HepG2 (cell line): ENCODE measurements at regions not wholly inside any gene's neighbourhood (a gene's known extent, or its start where the extent isn't known, plus 50 kb on each side); places are given as distances from the start of the nearest gene placed in this dataset.

Source experiments
- ATF6 ChIP-seq: sonication (generic); formaldehyde crosslinking; conservative IDR thresholded peaks from 2 replicates; pipeline ENCODE4 v1.4.0; 2020; ENCODE audit warnings: missing genetic modification reagents
- IRF2 ChIP-seq: IDR thresholded peaks from 2 replicates; pipeline ENCODE4 v1.6.1; 2018; ENCODE audit warnings: missing genetic modification reagents, missing compliant biosample characterization
- KAT8 ChIP-seq: IDR thresholded peaks from 2 replicates; pipeline ENCODE4 v1.6.1; 2016; ENCODE audit warnings: missing genetic modification reagents, missing compliant biosample characterization
- KLF6 ChIP-seq: IDR thresholded peaks from 2 replicates; pipeline ENCODE4 v1.8.0; 2016; ENCODE audit warnings: missing biosample characterization, missing genetic modification reagents
- MYC ChIP-seq: sonication (generic); formaldehyde crosslinking; IDR thresholded peaks from 2 replicates; pipeline ENCODE4 v1.9.0; 2021; ENCODE audit warnings: missing genetic modification reagents, borderline replicate concordance
- POLR2A ChIP-seq, 2 experiments: IDR thresholded peaks; 2 replicates each; pipeline ENCODE4 v1.6.1; 2011; ENCODE audit warnings: low read depth in 2 of 2, low read length in 2 of 2, mild to moderate bottlenecking in 1 of 2, moderate library complexity in 1 of 2; ENCODE audit not compliant: insufficient read depth in 1 of 2
- REST ChIP-seq, 2 experiments: IDR thresholded peaks; 2 replicates each; pipeline ENCODE4 v1.6.1; 2011 to 2012; ENCODE audit warnings: low read length in 2 of 2, borderline replicate concordance in 1 of 2, low read depth in 1 of 2, mild to moderate bottlenecking in 1 of 2, moderate library complexity in 1 of 2
- SALL2 ChIP-seq: sonication (generic); formaldehyde crosslinking; IDR thresholded peaks from 2 replicates; pipeline ENCODE4 v1.8.1; 2023; ENCODE audit warnings: mild to moderate bottlenecking, missing genetic modification reagents, inconsistent platforms
- TMF1 ChIP-seq: sonication (generic); formaldehyde crosslinking; IDR thresholded peaks from 2 replicates; pipeline ENCODE4 v1.8.1; 2022; ENCODE audit warnings: low read depth, missing genetic modification reagents
- ZBTB21 ChIP-seq: sonication (generic); formaldehyde crosslinking; IDR thresholded peaks from 2 replicates; pipeline ENCODE4 v1.4.0; 2020; ENCODE audit warnings: missing genetic modification reagents
- ZNF121 ChIP-seq: sonication (generic); formaldehyde crosslinking; IDR thresholded peaks from 2 replicates; pipeline ENCODE4 v1.5.0; 2020; ENCODE audit warnings: mild to moderate bottlenecking, missing genetic modification reagents
- ZNF547 ChIP-seq: sonication (generic); formaldehyde crosslinking; IDR thresholded peaks from 2 replicates; pipeline ENCODE4 v1.5.1; 2020; ENCODE audit warnings: mild to moderate bottlenecking, missing genetic modification reagents
- ZNF580 ChIP-seq: IDR thresholded peaks from 2 replicates; pipeline ENCODE4 v1.6.1; 2016; ENCODE audit warnings: low read depth, borderline replicate concordance
- TF ChIP-seq, protein P1 (sequence below): sonication (generic); formaldehyde crosslinking; IDR thresholded peaks from 2 replicates; pipeline ENCODE4 v1.5.0; 2020; ENCODE audit warnings: mild to moderate bottlenecking, missing genetic modification reagents, moderate library complexity

GRCh38 chr11:32008880-32009551 lies 81.9 kb upstream of the RCN1 start:
- TF ChIP-seq ZBTB21 (CRISPR knock-in tag) (no peak), TMF1 (CRISPR knock-in tag) (no peak), ZNF580 (no peak), ATF6 (CRISPR knock-in tag) (no peak), MYC (no peak), KLF6 (CRISPR knock-in tag) (no peak), KAT8 (CRISPR knock-in tag) (no peak), SALL2 (CRISPR knock-in tag) (no peak), ZNF547 (CRISPR knock-in tag) (no peak), POLR2A (IDR thresholded peaks at IDR 0.05; ENCODE audit: insufficient read depth in 1 of 2, low read depth in 2 of 2, low read length in 2 of 2) (no peak), ZNF121 (CRISPR knock-in tag) (no peak), REST (IDR thresholded peaks at IDR 0.05; ENCODE audit: borderline replicate concordance in 1 of 2, low read depth in 1 of 2, low read length in 2 of 2) (no peak), IRF2 (CRISPR knock-in tag) (no peak)
- TF ChIP-seq, protein P1, sequence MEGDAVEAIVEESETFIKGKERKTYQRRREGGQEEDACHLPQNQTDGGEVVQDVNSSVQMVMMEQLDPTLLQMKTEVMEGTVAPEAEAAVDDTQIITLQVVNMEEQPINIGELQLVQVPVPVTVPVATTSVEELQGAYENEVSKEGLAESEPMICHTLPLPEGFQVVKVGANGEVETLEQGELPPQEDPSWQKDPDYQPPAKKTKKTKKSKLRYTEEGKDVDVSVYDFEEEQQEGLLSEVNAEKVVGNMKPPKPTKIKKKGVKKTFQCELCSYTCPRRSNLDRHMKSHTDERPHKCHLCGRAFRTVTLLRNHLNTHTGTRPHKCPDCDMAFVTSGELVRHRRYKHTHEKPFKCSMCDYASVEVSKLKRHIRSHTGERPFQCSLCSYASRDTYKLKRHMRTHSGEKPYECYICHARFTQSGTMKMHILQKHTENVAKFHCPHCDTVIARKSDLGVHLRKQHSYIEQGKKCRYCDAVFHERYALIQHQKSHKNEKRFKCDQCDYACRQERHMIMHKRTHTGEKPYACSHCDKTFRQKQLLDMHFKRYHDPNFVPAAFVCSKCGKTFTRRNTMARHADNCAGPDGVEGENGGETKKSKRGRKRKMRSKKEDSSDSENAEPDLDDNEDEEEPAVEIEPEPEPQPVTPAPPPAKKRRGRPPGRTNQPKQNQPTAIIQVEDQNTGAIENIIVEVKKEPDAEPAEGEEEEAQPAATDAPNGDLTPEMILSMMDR (CRISPR knock-in tag), result no peak
